Loucy (cell line): ENCODE measurements at regions not wholly inside any gene's neighbourhood (a gene's known extent, or its start where the extent isn't known, plus 50 kb on each side); places are given as distances from the start of the nearest gene placed in this dataset.

Source experiments
- H2AFZ ChIP-seq: fragments of 200-600 bp; sonication (generic); 2 replicates; pipeline ENCODE4 v1.6.0; 2016; ENCODE audit warnings: antibody characterized with exemption, mild to moderate bottlenecking, low read length, moderate library complexity
- H3F3A ChIP-seq: fragments of 200-600 bp; 2 replicates; pipeline ENCODE4 v1.6.0; 2016; ENCODE audit warnings: antibody characterized with exemption, low read depth, mild to moderate bottlenecking
- H3K27me3 ChIP-seq: fragments of 200-600 bp; sonication (generic); 2 replicates; pipeline ENCODE4 v1.6.1; 2014; ENCODE audit warnings: low read length, mild to moderate bottlenecking; ENCODE audit not compliant: insufficient read depth, poor library complexity, severe bottlenecking
- H3K36me3 ChIP-seq: fragments of 200-600 bp; sonication (generic); 2 replicates; pipeline ENCODE4 v1.6.1; 2016; ENCODE audit warnings: low read length; ENCODE audit not compliant: insufficient read depth
- H3K4me1 ChIP-seq: fragments of 200-600 bp; sonication (generic); 2 replicates; pipeline ENCODE4 v1.5.1; 2014; ENCODE audit warnings: low read length, mild to moderate bottlenecking; ENCODE audit not compliant: insufficient read depth, poor library complexity, severe bottlenecking
- H3K4me2 ChIP-seq: fragments of 200-600 bp; sonication (generic); 2 replicates; pipeline ENCODE4 v1.6.0; 2014; ENCODE audit warnings: antibody characterized with exemption, low read length, low read depth, mild to moderate bottlenecking; ENCODE audit not compliant: poor library complexity, severe bottlenecking
- H3K4me3 ChIP-seq: fragments of 200-600 bp; sonication (generic); 2 replicates; pipeline ENCODE4 v1.5.1; 2014; ENCODE audit warnings: low read length, mild to moderate bottlenecking, mixed read lengths; ENCODE audit not compliant: poor library complexity, severe bottlenecking
- H3K79me2 ChIP-seq: fragments of 200-600 bp; sonication (generic); 2 replicates; pipeline ENCODE4 v1.6.1; 2014; ENCODE audit warnings: low read length; ENCODE audit not compliant: insufficient read depth
- H3K9ac ChIP-seq: fragments of 200-600 bp; sonication (generic); 2 replicates; pipeline ENCODE4 v1.6.0; 2014; ENCODE audit warnings: mild to moderate bottlenecking, low read depth, low read length, moderate library complexity; ENCODE audit not compliant: poor library complexity, severe bottlenecking
- H3K9me2 ChIP-seq: fragments of 200-600 bp; sonication (generic); replicated peaks from 2 replicates; pipeline ENCODE4 v1.6.1; 2016; ENCODE audit warnings: low read depth, low read length, mixed read lengths
- H3K9me3 ChIP-seq: fragments of 200-600 bp; sonication (generic); 2 replicates; pipeline ENCODE4 v1.6.1; 2014; ENCODE audit warnings: mild to moderate bottlenecking, antibody characterized with exemption, low read length, low read depth; ENCODE audit not compliant: insufficient read depth
- H4K20me1 ChIP-seq: fragments of 200-600 bp; sonication (generic); 2 replicates; pipeline ENCODE4 v1.6.0; 2014; ENCODE audit warnings: antibody characterized with exemption, low read length, mild to moderate bottlenecking; ENCODE audit not compliant: insufficient read depth, poor library complexity, severe bottlenecking
- CTCF ChIP-seq: fragments of 200-600 bp; sonication (generic); conservative IDR thresholded peaks from 2 replicates; pipeline ENCODE4 v1.5.1; 2014; ENCODE audit warnings: mild to moderate bottlenecking, antibody characterized with exemption, low read length
- EZH2phosphoT487 ChIP-seq: fragments of 200-600 bp; IDR thresholded peaks from 2 replicates; pipeline ENCODE4 v1.6.1; 2018; ENCODE audit warnings: antibody characterized with exemption, mild to moderate bottlenecking, moderate library complexity, borderline replicate concordance

- Histone ChIP-seq H3K4me3 (no peak overlapping the region), H3K4me2 (no peak overlapping the region), H3K9me2 (no peaks in the 10 kb centered on the region)
Measured at GRCh38 chr13:80825276-80825675, 484.4 kb upstream of the SPRY2 start.

GRCh38 chr13:80824229-80824628 lies 483.3 kb upstream of the SPRY2 start:
- H3K9ac ChIP-seq = no peak overlapping the region
- H3K4me3 ChIP-seq = no peak overlapping the region
- H3K36me3 ChIP-seq = no peaks in the 10 kb centered on the region
- no peaks in the 10 kb centered on the region for H3K27me3 ChIP-seq
- H3K79me2 ChIP-seq = no peaks in the 10 kb centered on the region
- no peaks in the 10 kb centered on the region for H3K9me2 ChIP-seq
- no peaks in the 10 kb centered on the region for H3K4me1 ChIP-seq
- no peaks in the 10 kb centered on the region for H4K20me1 ChIP-seq
- no peak for TF ChIP-seq EZH2phosphoT487
- no peak for TF ChIP-seq CTCF
- no peak overlapping the region for H3K4me2 ChIP-seq
- no peaks in the 10 kb centered on the region for H3K9me3 ChIP-seq
- H2AFZ ChIP-seq = no peak overlapping the region
- H3F3A ChIP-seq = no peaks in the 10 kb centered on the region

More at GRCh38 chr13:80825276-80825675, 484.4 kb upstream of the SPRY2 start:
- Histone ChIP-seq H2AFZ (no peak overlapping the region), H3K9ac (no peak overlapping the region), H3K27me3 (no peaks in the 10 kb centered on the region), H4K20me1 (no peaks in the 10 kb centered on the region), H3K79me2 (no peaks in the 10 kb centered on the region), H3F3A (no peaks in the 10 kb centered on the region), H3K9me3 (no peaks in the 10 kb centered on the region), H3K36me3 (no peaks in the 10 kb centered on the region), H3K4me1 (no peaks in the 10 kb centered on the region)
- TF ChIP-seq EZH2phosphoT487 (no peak), CTCF (no peak)

GRCh38 chr13:80823472-80823871 lies 482.5 kb upstream of the SPRY2 start:
- H3K4me3 ChIP-seq = no peak overlapping the region
- H3K27me3 ChIP-seq = no peaks in the 10 kb centered on the region
- no peak overlapping the region for H3K4me2 ChIP-seq
- no peaks in the 10 kb centered on the region for H3F3A ChIP-seq
- no peaks in the 10 kb centered on the region for H3K9me3 ChIP-seq
- no peak overlapping the region for H2AFZ ChIP-seq
- no peaks in the 10 kb centered on the region for H4K20me1 ChIP-seq
- no peaks in the 10 kb centered on the region for H3K79me2 ChIP-seq
- H3K9me2 ChIP-seq = no peaks in the 10 kb centered on the region
- no peaks in the 10 kb centered on the region for H3K4me1 ChIP-seq
- H3K9ac ChIP-seq = no peak overlapping the region
- H3K36me3 ChIP-seq = no peaks in the 10 kb centered on the region
- TF ChIP-seq CTCF = no peak
- TF ChIP-seq EZH2phosphoT487 = no peak
